ENCODE measurements at regions not wholly inside any gene's neighbourhood (a gene's known extent, or its start where the extent isn't known, plus 50 kb on each side); places are given as distances from the start of the nearest gene placed in this dataset.

DNA sequence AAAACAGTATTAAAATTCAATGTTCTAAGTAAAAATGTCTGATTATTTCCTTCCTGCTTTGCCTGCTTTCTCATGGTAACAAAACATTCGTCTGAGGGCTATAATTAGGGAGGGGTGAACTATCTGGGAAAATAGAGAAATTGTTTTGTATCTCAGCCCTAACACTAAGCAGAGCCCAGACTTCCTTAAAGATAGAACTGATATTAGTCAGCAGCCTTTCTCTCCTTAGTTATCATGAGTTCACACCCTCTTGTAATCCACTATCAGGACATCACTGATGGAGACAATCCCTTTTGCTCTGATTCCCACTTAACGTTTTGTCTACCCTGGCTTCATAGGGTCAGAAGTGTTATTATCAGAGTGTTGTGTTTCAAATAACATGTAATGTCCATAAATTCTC is 701.1 kb upstream of the ZEB2 start:
- DNase-seq (ENCODE audit: low spot score) = no peak

DNA sequence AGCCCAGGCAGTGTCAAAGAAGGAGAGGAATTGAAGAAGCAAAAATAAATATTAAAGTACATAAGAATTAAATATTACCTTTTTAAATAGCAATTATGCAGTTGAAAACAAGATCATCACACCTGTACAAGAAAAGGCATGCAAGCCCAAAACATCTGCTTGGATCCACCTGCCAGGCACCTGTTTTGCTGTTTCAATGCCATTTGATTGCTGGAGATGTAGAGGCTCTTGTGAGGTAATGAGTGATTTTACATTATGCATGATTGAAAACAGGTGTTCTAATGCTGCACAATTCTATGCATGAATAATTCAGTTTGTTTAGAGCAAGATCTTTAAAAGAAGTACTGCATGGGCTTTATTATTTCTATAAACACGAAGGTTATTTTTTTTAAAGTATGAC is 700.6 kb upstream of the ZEB2 start:
- no peak for DNase-seq (ENCODE audit: low spot score)

DNA sequence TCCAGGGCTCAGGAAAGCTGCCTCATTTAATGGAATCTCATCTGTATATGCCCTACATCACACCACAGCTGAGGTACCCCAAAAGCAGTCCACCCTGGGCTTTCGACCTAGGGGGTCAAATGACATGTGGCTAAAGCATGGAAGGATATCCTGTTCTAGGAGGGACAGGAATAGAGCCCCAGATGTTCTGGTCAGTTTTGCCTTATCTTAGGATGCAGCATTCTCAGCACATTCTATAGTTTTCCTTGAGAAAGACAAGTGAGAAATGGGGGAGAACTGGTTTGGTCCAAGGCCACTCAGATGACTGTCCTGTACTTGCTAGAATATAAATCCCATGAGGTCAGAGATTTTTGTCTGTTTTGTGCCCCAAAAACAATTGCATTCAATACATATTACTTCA is 688.0 kb upstream of the ZEB2 start:
- DNase-seq (ENCODE audit: low spot score) = no peak

DNA sequence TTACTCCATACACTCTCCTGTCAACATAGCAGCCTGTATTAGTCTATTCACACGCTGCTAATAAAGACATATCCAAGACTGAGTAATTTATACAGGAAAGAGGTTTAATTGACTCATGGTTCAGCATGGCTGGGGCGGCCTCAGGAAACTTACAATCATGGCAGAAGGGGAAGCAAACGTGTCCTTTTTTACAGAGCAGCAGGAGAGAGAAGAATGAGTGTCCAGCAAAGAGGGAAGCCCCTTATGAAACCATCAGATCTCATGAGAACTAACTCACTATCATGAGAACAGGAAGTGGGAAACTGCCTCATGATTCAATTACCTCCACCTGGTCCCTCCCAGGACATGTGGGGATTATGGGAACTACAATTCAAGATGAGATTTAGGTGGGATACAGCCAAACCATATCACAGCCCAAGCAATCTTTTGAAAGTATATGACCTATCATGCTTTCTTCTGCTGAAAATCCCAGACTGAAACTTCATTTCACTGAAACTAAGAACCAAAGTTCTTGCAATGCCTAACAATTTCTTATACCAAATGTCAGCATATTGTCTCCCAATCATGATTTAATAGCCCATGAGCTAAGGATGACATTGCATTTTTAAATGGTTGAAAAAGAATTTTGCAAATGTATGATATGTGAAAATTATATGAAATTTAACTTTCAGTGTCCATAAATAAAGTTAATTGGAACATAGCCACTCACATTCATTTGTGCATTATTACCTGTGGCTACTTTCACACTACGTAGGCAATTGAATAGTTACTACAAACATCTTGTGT is 686.8 kb upstream of the ZEB2 start:
- no peak for DNase-seq (ENCODE audit: low spot score)

DNA sequence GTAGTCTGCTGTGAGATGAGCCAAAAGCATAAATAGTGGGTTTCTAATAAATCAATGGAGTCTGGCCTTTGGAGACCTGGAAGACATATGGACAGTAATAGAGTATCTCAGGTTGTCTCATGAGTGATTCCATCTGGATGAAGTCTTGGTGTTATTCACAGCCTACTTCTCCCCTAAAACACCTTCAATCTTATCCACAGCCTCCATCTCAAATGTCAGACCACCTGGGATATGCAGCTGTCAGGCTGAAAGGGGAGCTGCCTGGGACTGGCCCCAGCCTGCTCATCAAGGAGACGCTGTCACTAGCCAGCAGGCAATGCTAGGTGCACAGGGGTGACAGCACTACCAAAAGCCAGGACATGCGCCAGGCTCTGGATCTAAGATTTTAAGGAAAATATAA is 684.0 kb upstream of the ZEB2 start:
- DNase-seq (ENCODE audit: low spot score) = no peak

DNA sequence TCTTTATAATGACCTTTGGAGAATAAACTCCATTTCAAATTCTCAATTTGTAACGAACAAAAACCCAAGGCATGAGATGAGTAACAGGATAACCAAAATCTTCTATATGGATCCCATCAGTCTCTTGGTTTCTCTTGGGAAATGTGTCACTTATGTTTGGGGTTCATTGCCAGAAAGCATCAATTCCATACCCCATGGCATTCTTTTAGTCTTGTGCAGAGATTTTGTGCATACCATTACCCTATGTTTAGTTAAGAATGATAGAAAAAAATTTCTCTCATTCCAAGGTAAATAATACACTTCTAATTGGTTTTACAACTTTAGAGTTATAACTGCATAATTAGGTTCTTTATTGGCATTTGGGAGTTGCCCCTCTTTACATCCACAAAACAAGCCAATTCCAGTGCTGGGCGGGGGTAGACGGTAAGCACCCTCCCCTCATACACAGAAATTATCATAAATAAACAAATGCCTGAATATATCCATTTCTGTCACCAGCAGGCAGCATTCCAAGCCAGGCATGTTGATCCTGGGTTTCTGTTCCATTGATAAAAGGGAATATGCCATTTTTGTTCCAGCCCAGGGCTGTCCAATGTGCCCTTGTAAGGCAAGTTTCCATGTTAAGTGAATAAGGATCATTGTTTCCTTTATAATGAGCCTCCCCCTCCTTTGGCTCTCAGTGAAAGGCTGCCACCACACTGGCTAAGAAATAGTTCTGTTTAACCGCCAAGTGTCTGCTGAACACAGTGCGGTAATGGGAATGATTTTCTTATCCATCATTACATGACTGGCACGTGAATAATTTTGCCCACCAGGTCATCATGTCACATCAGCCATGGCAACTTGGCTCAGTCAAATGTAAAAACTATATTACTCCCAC is 680.1 kb upstream of the ZEB2 start:
- DNase-seq (ENCODE audit: low spot score) = no peak

DNA sequence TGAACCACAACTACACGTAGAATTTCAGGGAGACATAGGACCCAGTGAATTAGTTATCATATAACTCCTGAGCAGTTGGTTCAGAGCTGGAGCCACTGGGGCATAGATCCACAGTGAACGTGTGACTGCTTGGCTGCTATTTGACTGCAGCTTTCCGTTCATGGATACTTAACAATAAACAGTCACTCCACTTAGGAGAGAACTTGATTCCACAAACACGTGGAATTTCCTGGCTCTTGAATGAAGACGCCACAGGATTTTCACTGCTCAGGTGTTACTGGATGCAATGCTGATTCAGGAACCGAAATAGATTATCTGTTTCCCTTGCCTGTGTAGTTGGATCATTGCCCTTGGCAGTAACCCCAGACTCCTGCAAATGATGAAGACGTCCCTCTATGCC is 679.1 kb upstream of the ZEB2 start:
- no peak for DNase-seq (ENCODE audit: low spot score)

DNA sequence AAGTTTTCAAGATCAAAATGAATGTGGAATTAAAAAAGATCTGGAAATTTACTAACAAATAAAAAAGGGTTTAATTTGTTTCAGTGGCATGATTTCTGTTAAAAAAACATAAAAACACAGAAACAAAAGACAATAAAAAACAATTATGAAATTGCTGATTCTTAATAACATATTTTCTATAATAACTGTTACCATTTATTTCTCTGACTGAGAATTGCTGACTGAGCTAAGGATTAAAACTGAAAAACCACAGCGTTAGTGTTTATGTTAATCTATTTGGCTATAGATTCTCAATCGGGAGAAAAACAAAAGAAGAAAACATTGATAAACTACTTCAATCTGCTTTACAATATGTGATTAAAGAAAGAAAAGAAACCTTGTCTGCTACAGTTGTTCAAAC is 678.6 kb upstream of the ZEB2 start:
- no peak for DNase-seq (ENCODE audit: low spot score)

DNA sequence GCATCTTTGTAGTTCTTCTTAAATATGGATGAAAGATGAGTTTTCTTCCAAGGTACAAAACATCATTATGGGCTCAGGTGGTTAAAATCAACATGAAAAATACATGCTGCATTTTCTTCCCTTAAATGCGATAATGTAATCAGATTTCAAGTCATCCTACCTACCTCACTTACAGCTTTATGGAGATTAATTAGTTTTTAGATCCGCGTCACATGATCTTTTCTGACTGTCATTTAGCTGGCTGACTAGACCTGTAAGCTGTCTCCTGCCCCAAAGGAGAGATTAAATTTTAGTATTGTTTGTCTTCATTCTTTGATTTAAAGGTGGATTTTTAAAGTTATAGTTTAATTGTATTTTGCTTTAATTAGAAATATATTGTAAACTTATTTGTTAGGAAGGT is 678.0 kb upstream of the ZEB2 start:
- DNase-seq (ENCODE audit: low spot score) = no peak

DNA sequence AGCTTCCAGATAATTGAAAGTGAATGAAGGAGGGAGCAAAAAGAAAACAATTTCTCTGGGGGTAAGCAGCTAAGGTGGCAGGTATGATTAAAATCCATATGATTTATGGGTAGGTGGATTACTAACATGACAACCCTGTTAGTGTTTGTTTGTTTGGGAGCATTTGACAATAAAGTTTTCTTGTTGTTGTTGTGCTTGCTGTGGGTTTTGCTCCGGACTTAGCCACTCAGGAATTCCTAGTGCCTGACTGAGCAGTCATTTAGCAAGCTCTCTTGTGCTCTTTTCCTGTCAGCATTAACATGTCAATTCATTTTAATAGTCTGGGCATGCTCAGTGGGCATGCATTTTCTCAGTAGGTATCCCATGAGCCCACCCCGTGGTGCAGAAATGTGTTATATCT is 674.8 kb upstream of the ZEB2 start:
- no peak for DNase-seq (ENCODE audit: low spot score)

DNA sequence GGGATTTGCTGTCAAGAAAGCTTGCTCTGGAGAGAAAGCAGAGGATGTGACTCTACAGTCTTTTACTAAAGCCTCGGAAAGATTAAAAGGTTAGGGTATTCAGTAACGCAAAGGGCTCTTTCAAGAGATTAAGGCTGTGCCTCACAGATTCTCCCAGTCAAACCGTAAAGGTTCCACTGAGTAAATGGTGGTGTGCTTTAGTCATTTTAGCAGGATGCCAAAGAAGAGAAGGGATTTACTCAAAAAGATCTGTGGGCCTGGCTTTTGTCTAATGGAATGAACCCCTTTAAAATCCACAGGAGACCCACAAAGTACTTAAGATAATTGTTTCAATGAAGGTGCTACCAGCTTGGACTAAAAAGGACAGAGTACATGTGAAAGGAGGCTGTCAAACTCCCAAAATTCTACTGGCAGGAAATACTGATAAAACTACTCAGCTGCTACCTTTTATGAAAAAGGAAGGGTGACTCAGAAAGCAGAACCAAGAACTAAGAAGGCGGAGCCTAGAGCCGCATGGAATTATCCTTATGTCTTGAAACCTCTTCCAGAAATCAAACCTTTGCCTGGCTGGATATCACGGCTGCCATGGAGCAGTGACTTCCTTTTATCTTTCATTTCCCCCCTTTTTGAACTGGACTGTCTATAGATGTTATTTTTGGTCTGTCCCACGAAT is 670.2 kb upstream of the ZEB2 start:
- DNase-seq (ENCODE audit: low spot score) = peak; percentile 63

DNA sequence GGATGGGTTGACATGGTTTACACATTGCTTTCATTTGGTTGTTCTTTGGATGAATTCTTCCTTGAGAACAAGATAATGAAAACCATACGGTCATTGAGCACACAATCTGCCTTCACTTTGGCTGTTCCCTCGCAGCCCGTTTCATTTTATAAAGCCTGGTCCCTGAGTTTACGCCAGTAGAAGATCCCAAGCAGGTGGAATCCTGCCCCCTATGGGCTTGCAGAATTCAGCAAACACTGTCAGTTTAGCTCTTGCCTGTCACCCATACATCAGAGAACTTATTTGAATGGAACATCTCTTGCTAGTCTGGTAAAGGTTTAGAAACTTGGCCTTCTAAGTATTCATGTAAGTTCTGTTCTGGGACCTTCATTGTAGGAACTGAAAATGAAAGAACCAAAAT is 666.4 kb upstream of the ZEB2 start:
- no peak for DNase-seq (ENCODE audit: low spot score)

DNA sequence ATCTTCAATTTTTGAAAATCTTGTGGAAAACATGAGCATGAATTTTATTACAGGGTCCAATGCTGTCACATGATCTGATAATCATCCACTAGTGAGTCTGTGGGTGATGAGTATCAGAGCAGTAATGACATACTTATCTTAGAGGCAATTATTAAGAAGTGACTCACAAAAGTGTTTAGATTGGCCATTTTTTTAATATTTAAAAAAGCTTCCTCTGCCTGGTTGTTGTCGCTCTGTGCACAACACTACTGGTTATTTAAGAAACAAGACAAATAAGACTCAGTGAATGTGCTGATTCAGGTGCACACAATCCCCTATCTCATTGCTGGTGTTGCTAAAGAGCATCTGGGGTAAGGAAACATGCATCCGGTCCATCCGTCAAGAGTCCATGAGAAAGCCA is 665.8 kb upstream of the ZEB2 start:
- no peak for DNase-seq (ENCODE audit: low spot score)

DNA sequence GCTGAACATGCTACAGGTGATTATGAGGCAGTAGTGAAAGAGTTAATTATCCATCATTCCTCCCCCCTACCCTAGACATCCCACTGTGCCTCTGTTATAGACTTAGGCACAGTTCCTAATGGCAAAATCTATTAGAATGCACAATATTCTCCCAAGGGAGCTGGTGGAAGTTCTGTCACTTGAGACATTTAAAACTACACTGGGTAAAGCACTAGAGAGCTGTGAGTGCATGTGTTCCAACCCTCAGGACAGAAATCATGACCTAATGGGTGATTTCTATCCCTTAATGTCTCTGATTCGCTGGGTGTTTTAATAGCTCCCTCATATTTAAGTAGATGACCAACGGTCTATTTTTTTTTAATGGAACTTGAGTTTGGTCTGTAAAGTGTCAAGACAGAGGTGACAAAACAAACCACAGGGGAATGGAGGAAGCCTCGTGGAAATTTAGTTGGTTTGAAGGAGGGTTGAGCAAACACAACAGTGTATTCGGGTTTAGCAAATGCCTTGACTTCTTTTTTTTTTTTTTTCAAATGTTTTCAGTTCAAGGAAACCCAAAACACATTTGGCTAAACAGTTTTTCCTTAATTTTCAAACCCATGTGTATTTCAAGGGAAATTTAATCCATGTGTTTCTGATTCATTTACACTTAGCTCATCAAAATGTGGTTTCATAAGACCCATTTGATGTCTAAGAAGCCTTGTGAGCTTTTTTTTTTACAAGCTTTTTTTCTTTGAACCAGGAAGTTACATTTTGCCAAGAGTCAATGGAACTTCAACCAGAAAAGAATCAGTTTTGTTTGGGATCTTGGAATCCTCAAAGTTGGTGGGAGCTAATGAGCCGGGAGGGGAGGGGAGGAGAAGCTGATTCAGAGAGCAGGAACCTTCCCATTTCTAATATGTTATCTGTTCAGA is 665.1 kb upstream of the ZEB2 start:
- DNase-seq (ENCODE audit: low spot score) = no peak

DNA sequence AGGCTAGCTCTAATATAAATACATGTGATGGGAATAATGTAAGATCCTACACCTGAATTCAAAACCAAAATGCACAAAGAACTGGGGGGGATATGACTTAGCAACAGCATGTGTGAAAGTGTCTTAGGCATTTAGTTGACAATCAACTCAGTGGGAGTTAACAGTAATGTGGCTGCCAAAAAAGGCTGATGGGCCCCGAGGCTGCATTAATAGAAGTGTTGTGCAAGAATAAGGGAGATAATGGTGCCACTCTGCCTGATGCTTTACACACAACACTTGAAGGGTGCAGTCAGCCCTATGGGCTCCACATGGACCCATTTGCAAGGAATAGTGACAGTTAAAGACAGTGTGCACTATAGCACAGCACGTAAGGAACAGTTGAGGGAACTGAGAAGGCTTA is 649.4 kb upstream of the ZEB2 start:
- DNase-seq (ENCODE audit: low spot score) = no peak

DNA sequence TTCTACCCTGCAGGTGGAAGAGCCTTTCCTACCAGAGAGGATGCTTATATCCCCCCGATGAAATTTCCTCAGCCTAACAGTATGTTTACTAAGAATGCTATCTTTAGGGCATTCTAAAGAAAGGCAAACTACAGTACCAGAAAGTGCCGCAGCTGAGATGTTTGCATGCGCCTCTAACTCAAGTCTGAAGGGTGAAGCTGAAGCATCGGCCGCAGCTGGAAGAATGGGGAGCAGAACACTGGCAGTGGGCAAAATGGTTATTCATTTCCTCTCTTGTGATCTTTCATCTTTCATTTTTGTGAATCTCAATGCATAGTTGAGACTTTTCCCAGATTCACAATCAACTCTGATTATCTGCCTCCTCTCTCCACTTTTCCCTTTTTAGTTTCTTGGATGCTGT is 648.2 kb upstream of the ZEB2 start:
- no peak for DNase-seq (ENCODE audit: low spot score)

DNA sequence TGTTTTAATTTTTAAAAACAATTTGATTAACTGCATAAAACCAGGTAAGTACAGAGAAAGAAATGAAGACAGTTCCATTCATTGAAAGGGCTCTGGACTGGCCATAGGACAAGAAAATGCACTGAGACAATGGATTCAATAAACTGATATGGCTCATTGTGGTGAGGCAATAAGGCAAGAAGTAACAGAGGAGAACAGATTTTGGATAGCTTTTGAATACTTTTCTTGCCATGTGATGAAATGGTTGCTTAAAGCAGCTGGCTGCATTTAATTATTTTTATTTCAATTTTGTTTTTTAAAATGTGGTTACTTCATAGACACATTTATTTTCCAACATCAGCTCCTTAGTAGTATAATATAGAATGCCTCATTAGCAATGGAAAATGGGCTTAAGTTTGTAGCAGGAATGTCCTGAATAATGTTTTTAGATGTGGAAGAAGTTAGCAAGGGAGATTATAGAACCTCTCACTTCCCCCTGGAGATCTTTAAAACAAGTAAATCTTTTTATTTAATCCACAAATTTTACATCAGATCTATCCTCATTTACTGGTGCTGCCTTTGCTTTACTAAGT is 646.9 kb upstream of the ZEB2 start:
- DNase-seq (ENCODE audit: low spot score) = no peak

DNA sequence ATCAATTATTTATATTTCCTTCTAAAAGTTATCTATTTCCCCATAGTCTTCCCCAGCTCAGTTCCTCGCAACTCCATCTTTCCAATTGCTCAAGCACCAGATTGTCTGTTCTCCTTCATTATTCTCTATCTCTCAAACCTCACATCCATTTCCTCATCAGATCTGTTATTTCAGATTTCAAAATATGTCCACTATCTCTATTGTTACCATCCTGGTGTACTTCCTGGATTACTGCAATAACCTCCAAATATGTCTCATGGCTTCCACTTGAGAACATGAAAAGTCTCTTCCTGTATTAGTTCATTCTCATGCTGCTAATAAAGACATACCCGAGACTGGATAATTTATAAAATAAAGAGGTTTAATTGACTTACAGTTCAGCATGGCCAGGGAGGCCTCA is 641.7 kb upstream of the ZEB2 start:
- DNase-seq (ENCODE audit: low spot score) = no peak

DNA sequence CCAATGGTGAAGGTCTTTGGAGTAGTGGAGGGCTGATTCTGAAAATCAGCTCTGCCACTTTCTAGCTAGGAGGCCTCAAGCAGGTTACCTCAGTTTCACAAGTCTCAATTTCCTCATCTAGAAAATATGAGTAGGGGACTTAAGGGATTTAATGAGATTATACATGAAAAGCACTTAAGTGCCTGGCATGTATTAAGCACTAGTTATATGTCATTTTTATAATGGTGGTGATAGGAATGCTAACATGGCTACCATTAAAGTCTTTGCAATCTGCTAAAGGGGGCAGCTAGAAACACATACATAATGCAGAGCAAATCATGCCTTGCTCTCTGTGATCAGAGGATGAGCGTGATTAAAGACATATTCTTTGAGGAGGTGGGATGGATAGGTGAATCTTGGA is 640.9 kb upstream of the ZEB2 start:
- DNase-seq (ENCODE audit: low spot score) = no peak

DNA sequence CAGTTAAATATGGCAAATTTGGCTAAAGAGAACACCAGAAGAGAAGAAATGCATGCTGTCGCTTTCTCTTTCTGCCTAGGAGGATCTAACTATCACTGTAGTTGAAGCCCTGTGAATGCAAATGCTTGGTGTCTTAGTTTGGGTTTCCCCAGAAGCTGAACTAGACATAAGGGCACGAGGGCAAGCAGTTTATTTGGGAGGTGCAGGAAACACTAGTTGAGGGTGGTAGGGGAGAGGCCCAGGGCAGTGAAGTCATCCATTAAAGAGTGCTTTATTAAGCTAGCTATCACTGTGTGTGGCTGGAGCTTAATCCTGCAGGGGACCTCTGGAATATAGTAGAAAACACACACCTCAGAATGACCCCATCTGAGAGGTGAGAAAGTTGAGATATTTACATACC is 639.8 kb upstream of the ZEB2 start:
- DNase-seq (ENCODE audit: low spot score) = no peak
